ENCODE measurements at regions not wholly inside any gene's neighbourhood (a gene's known extent, or its start where the extent isn't known, plus 50 kb on each side); places are given as distances from the start of the nearest gene placed in this dataset.

DNA sequence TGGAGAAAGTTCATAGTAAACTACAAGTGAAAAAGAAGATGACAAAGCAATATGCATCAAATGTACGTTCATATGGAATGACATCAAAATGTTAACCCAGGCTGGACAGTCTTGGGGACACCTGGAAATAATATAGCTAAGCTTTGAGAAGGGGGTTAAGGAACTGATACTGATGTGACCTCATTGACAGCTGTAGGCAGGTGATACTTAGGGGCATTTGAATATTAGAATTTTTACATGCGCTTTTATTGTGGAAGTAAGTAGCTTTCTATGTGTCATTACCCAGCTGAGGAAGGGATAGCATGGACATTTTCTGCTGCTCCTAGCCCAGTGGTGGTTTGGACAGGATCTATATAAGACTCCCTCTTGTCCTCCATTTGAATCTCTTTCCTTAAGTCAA, 299.7 kb downstream of the CWC27 start:
- TF ChIP-seq, protein P1, sequence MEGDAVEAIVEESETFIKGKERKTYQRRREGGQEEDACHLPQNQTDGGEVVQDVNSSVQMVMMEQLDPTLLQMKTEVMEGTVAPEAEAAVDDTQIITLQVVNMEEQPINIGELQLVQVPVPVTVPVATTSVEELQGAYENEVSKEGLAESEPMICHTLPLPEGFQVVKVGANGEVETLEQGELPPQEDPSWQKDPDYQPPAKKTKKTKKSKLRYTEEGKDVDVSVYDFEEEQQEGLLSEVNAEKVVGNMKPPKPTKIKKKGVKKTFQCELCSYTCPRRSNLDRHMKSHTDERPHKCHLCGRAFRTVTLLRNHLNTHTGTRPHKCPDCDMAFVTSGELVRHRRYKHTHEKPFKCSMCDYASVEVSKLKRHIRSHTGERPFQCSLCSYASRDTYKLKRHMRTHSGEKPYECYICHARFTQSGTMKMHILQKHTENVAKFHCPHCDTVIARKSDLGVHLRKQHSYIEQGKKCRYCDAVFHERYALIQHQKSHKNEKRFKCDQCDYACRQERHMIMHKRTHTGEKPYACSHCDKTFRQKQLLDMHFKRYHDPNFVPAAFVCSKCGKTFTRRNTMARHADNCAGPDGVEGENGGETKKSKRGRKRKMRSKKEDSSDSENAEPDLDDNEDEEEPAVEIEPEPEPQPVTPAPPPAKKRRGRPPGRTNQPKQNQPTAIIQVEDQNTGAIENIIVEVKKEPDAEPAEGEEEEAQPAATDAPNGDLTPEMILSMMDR (IDR thresholded peaks at IDR 0.05; ENCODE audit: low read depth, low read length, missing input control) = no peak
- TF ChIP-seq RAD21 (IDR thresholded peaks at IDR 0.05) = no peak
- TF ChIP-seq TAF1 (conservative IDR thresholded peaks at IDR 0.05) = no peak
- no peak for TF ChIP-seq RXRA (IDR thresholded peaks at IDR 0.05)
- TF ChIP-seq REST (IDR thresholded peaks at IDR 0.05) = no peak
- no peak for TF ChIP-seq JUND (IDR thresholded peaks at IDR 0.05)
- TF ChIP-seq, protein P2, sequence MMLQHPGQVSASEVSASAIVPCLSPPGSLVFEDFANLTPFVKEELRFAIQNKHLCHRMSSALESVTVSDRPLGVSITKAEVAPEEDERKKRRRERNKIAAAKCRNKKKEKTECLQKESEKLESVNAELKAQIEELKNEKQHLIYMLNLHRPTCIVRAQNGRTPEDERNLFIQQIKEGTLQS (IDR thresholded peaks at IDR 0.05) = no peak

Data from liver (tissue), 3 donors.